Stimulated activated CD4-positive, alpha-beta T cell treated with anti-CD3 and anti-CD28 coated beads, Interleukin-1b, Interleukin-23, amount 100 ng/mL, for 4 hours (primary cell): ENCODE measurements at regions not wholly inside any gene's neighbourhood (a gene's known extent, or its start where the extent isn't known, plus 50 kb on each side); places are given as distances from the start of the nearest gene placed in this dataset.

Experiments used
- DNase-seq, 2 donors: peaks; one replicate each; pipeline ENCODE4 v3.0.0-alpha.2; 2020; ENCODE audit warnings: low read depth in 2 of 2

DNA sequence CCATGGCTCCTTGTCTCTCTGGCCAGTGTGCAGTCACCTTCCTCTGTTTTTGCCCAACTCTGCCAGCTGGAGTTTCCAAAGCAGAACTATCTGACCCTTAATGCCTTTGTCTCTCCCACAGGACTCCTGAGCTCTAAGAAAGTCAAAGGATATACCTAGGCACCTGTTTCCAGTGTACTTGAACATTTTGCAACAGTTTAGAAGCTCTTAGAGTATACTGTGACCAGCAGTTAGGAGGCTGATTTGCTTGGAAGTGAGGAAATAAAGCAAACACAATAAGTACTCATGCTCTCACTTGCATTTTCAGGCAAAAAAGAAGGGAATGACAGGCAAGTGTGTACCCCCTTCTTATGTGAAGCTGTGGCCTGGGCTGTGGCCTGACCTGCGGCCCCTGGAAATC lies 204.3 kb upstream of the PLET1 start:
- DNase-seq, result no peak

- no peak for DNase-seq
Observed at GRCh38 chr11:112465433-112466024, 204.9 kb upstream of the PLET1 start.

DNA sequence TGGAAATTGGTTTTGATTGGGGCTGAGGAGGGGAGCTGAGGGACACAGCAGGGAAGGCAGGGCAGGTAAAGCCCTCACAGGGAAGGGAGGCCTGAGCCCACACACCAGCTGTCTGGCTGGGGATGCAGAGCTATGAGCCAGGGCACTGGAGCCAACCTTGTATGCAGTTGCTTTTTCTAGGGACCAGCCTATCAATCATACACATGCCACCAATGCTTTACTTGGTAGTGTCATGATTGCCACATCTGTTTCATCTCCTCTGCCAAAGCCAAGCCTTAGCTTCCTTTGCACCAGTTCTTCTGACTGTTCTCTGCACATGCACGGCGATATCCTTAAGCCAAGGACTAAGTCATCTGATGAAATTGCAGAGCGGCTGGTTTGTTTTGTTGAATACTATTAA lies 207.1 kb upstream of the PLET1 start:
- no peak for DNase-seq

GRCh38 chr11:112469376-112469775 lies 208.7 kb upstream of the PLET1 start:
- no peak for DNase-seq

DNA sequence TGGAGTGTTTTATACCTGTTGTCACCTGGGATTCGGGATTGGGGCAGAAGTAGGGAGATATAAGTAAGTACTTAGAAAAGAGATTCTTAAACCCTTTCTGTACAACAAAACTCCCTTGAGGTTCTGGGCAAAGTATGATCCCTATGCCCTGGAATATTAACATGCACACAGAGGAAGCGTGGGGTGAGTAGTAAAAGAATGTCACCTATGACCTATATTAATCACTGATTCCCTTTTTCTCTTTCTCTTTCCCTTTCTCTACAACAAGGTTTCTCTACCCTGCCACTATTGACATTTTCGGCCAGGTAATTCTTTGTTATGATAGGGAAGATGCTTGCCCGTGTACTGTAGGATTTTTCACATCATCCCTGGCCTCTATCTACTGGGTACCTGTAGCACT lies 209.7 kb upstream of the PLET1 start:
- no peak for DNase-seq

DNA sequence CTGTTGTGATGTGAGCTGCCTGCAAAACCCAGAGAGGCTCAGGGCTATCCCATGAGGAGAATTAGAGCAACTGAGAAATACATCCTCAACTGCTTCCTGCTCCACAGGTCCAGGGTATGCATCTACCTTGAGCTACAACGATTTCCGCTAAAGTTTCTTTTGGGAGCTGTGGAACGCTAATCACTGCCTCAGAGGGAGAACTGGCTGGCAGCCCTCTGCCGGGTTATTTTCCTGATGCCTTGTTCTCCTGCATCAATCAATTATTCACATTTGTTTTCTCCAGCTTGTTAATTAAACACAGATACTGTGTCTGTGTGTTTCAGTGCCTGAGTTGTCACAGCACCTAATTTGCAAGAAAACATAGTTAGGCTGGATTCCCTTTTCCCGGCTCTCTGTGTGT lies 211.1 kb upstream of the PLET1 start:
- no peak for DNase-seq

GRCh38 chr11:112477152-112477551 lies 216.5 kb upstream of the PLET1 start:
- no peak for DNase-seq

GRCh38 chr11:112477581-112478317 lies 217.1 kb upstream of the PLET1 start:
- no peak for DNase-seq

DNA sequence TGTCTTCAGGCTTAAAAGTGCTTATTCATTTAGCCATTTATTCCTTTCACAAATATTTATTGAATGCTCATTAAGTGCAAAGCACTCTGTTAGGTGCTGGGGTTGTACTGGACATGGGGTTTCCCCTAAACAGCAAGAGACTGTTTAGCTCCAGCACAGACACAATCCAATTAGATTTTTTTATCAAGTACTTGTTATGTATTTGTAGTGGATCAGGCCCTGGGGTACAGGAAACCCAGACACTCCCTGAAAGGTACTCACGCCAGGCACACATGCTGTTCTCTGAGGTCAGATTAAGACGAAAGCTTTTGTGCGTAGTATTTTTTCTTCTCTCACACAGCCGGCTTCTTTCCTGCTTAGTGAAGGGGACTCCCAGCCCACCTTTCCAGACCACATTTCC lies 218.1 kb upstream of the PLET1 start:
- no peak for DNase-seq

GRCh38 chr11:112481431-112481830 lies 220.8 kb upstream of the PLET1 start:
- DNase-seq, result no peak

- DNase-seq, result no peak
Observed at GRCh38 chr11:112481893-112482292, 221.2 kb upstream of the PLET1 start.

DNA sequence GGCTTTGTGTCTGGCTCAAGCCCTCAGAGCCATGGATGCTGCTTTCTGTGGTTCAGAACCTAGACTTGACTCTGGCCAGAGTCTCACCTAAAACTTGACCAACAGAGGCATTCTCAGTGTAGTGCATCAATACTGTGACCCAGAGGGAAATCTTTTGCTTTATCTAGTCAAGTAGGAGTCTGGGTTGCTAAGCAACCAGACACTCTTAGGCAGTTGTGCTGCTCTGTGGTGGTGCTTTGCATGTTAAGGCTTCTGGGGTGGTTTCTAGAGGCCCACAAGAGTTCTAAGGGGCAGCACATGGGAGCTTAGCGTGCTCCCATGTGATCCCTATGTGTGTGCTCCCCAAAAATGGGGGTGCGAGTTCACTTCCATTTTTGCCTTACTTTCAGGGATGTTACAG lies 224.6 kb upstream of the PLET1 start:
- DNase-seq, result no peak

DNA sequence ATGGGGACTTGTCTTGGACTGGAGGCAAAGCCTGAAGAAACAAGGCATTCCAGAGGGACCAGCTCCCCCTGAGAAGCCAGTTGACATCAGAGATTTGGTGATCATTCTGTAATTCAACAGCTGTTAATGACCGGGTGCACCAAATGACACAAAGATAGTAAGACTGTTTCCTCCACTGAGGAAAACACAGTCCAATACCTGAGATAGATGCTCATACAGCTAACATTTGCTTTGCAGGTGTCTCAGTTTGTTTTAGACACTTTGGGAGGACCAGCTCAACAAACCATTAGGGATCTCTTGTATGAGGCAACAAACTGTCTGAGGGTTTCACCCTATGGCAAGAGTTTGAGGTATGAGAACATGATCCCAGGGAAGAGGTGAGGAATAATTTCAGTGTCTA lies 237.2 kb upstream of the PLET1 start:
- DNase-seq, result no peak

- no peak for DNase-seq
Observed at GRCh38 chr11:112498701-112499100, 238.0 kb upstream of the PLET1 start.

- no peak for DNase-seq
Observed at GRCh38 chr11:112499153-112499880, 238.7 kb upstream of the PLET1 start.

DNA sequence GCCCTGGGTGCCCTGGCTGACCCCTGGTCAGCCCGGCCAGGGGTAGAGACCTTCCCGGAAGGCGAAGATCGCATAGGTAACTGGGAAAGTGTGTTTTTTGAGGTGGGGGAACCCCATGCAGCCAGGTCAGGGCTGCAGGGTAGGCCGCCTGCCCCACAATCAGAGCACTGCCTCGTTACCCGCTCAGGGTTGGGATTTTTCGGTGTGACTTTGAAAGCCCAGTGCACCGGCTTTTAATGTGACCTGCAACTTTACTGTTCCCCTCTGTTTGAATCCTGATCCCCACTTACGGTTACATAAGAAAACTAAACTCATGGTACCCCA lies 239.2 kb upstream of the PLET1 start:
- DNase-seq, result no peak

DNA sequence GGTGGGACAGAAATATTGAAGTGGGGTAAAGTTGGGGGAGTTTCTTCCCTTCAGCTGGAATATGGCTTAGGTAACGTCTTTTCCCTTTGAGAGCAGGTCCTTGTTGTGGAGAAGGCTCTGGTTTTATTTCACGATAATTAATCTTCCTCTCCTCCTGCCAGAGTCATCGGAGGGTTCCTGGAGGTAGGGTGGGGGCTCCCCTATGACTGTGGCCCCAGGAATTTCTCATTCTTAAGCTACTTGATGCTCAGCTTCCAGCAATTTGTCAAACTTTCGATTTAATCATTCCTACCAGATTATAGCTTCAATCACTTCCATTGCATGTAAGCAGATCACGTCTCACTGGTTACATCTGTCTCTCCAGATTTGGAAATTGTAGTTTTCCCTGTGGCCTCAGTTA lies 242.8 kb upstream of the PLET1 start:
- DNase-seq, result no peak

DNA sequence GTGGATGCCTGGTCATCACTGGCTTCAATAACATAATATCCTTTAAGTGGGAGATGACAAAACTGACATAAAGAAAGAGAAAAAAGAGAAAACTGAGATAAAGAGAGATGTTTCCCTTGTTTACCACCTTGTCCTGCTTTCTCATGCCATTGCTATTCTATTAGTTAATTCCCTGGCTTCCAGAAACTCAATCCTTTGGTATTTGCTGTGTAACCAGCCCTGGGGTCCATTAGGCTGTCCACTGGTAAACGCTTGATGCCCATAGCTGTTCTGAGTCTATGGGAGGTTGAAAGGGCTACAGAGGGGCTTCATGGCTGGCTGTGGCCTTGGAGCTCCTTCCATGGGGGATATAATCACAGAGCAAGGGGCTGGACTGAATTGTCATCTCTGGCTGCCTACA lies 243.4 kb upstream of the PLET1 start:
- no peak for DNase-seq

DNA sequence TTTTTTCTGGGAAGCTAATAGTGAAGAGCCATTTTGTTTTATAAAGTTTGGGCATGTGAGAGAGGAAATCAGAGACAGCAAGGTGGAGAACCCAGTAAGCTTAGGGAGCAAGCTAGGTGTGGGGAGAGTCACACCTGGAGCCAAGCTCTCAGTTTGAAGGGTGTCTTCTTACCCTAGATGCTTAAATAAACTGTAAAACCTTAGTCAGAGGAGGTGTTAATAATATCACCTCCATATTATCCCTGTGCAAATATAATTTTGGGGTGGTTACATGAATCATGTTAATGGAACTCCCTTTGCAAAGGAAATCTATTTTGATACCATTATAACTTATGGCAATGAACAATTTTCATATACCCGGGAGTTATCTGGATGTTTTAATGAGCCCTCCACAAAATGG lies 246.2 kb upstream of the PLET1 start:
- DNase-seq, result no peak

DNA sequence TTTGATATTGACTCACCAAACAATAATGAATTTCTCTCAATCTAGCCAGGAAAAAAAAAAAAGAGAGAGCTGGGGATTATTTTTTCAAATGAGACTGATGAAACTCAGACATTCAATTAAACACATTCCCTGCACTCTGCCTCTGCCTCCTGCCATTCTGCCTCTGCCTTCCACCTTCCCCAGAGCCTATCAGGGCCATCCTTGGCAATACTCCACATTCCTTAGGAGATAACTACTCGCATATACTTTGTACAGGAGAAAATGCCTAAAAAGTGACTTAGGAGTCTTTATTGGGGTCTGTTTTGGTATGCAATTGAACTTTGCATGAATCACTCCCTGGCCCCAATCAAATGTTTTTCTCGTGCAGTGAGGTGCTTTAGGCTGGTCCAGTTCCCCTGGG lies 246.6 kb upstream of the PLET1 start:
- no peak for DNase-seq

- DNase-seq, result no peak
Observed at GRCh38 chr11:112508750-112509149, 248.1 kb upstream of the PLET1 start.

- DNase-seq, result no peak
Observed at GRCh38 chr11:112509300-112509699, 248.6 kb upstream of the PLET1 start.

DNA sequence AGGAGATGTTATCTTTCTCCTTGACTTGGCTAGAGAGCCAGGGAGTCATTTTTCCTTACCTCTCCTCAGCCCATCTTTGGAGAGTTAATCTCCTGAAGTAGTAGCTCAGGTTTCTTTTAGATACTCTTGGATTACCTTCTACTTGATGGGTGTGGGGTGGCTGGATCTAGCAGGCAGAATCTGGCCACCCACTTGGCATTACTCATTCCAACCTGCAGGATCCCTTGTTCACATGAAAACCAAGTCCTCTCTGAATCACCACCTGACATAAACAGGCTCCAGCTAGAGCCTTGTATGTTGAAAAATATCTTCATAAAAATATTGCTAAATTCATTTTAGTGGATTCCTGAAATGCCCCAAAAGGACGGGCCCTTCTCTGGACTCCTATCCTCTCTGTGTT lies 250.6 kb upstream of the PLET1 start:
- DNase-seq, result no peak
